ENCODE measurements at regions not wholly inside any gene's neighbourhood (a gene's known extent, or its start where the extent isn't known, plus 50 kb on each side); places are given as distances from the start of the nearest gene placed in this dataset.

GRCh38 chr13:33583398-33583797, 234.6 kb upstream of the RFC3 start:
- no peak overlapping the region for H3T11ph ChIP-seq (ENCODE audit: low read length)
- H3K23ac ChIP-seq (ENCODE audit: insufficient read length, low read depth, low read length): no peak overlapping the region
- H3K4me2 ChIP-seq (ENCODE audit: insufficient read depth, insufficient read length, low read length): no peak overlapping the region
- no peaks in the 10 kb centered on the region for H4K20me1 ChIP-seq (ENCODE audit: control insufficient read depth, insufficient read depth, insufficient read length)
- H2BK15ac ChIP-seq (ENCODE audit: low read depth, low read length): no peak overlapping the region
- H3K27ac ChIP-seq (ENCODE audit: insufficient read length, low read depth, low read length): no peak overlapping the region
- no peaks in the 10 kb centered on the region for H3K23me2 ChIP-seq (ENCODE audit: insufficient read length, low read depth, low read length, poor library complexity, severe bottlenecking)
- H3K56ac ChIP-seq (ENCODE audit: insufficient read length, low read depth, low read length): no peak overlapping the region
- TF ChIP-seq CTCF (conservative IDR thresholded peaks at IDR 0.05): no peak
- H2BK12ac ChIP-seq (ENCODE audit: insufficient read length, low read depth, low read length): no peak overlapping the region
- H3K79me1 ChIP-seq (ENCODE audit: insufficient read depth, low read depth, low read length, poor library complexity, severe bottlenecking): no peaks in the 10 kb centered on the region
- no peak overlapping the region for H3K18ac ChIP-seq (ENCODE audit: insufficient read length, low read depth, low read length)
- no peak for DNase-seq
- no CpG with 5 or more reads among the region's 2 CpGs for WGBS (ENCODE audit: extremely low coverage, insufficient read length, low lambda C conversion rate)
- H4K8ac ChIP-seq (replicated peaks; ENCODE audit: insufficient read length, low read depth, low read length): no peak overlapping the region
- no peaks in the 10 kb centered on the region; a peak in 2 of 5 replicates for H3K9me3 Mint-ChIP-seq
- no peaks in the 10 kb centered on the region for H3K79me2 ChIP-seq (ENCODE audit: insufficient read depth, low read length)
- H2BK5ac ChIP-seq (ENCODE audit: insufficient read length, low read length): no peak overlapping the region
- H3K36me3 Mint-ChIP-seq (ENCODE audit: insufficient read depth in 1 of 3, low read depth in 3 of 3): no peaks in the 10 kb centered on the region
- H3K27me3 ChIP-seq (ENCODE audit: insufficient read depth, low read length): no peaks in the 10 kb centered on the region
- no peak overlapping the region for H3K14ac ChIP-seq (ENCODE audit: insufficient read depth, low read length)
- H2BK20ac ChIP-seq (ENCODE audit: low read depth, low read length, poor library complexity, severe bottlenecking): no peak overlapping the region
- no peaks in the 10 kb centered on the region for H3K9me3 ChIP-seq (ENCODE audit: control insufficient read depth, low read depth, low read length)
- H3K4ac ChIP-seq (ENCODE audit: low read depth, low read length): no peak overlapping the region
- no peak overlapping the region for H2BK120ac ChIP-seq (ENCODE audit: low read depth, low read length, poor library complexity, severe bottlenecking)
- H2AFZ ChIP-seq (ENCODE audit: low read length): no peak overlapping the region
- no peaks in the 10 kb centered on the region for H3K4me1 ChIP-seq (ENCODE audit: insufficient read depth, low read length)
- H3K27ac Mint-ChIP-seq: no peak overlapping the region
- H4K91ac ChIP-seq (ENCODE audit: insufficient read length, low read depth, low read length): no peak overlapping the region
- no peak overlapping the region for H3K9ac ChIP-seq (ENCODE audit: extremely low read depth, insufficient read length, low read length)
- no peak overlapping the region for H4K5ac ChIP-seq (ENCODE audit: insufficient read length, low read depth, low read length)
- 0 out of 4 replicates have a peak, but pooled peaks cover 3 to 6% of the 10 kb centered on the region in 2 experiments for H3K4me1 Mint-ChIP-seq
- H3K27me3 Mint-ChIP-seq (ENCODE audit: low read depth): no peaks in the 10 kb centered on the region
- H2AK5ac ChIP-seq (ENCODE audit: insufficient read length, low read length): no peak overlapping the region
- H3K4me3 Mint-ChIP-seq: no peak overlapping the region
